Hindlimb muscle (tissue), 1 donor: ENCODE measurements at regions not wholly inside any gene's neighbourhood (a gene's known extent, or its start where the extent isn't known, plus 50 kb on each side); places are given as distances from the start of the nearest gene placed in this dataset.

ENCODE experiments used
- DNase-seq: peaks from one replicate; pipeline ENCODE4 v3.0.0-alpha.2; 2013

GRCh38 chr12:16415155-16415554 is 67.7 kb downstream of the MGST1 start:
- DNase-seq: no peak

GRCh38 chr12:16417058-16417457 is 69.6 kb downstream of the MGST1 start:
- no peak for DNase-seq

GRCh38 chr12:16421806-16422205 is 74.4 kb downstream of the MGST1 start:
- no peak for DNase-seq

- no peak for DNase-seq
Measured at GRCh38 chr12:16424531-16424930, 77.1 kb downstream of the MGST1 start.

GRCh38 chr12:16435875-16436554 is 88.6 kb downstream of the MGST1 start:
- DNase-seq: no peak

GRCh38 chr12:16437281-16437816 is 89.9 kb downstream of the MGST1 start:
- DNase-seq: no peak

- DNase-seq: no peak
Measured at GRCh38 chr12:16437926-16438325, 90.5 kb downstream of the MGST1 start.

GRCh38 chr12:16449459-16449858 is 102.0 kb downstream of the MGST1 start:
- no peak for DNase-seq

GRCh38 chr12:16453319-16453718 is 105.9 kb downstream of the MGST1 start:
- DNase-seq: no peak

- no peak for DNase-seq
Measured at GRCh38 chr12:16454481-16454880, 107.0 kb downstream of the MGST1 start.

- no peak for DNase-seq
Measured at GRCh38 chr12:16458521-16459078, 111.2 kb downstream of the MGST1 start.

GRCh38 chr12:16467272-16467671 is 119.8 kb downstream of the MGST1 start:
- DNase-seq: no peak

GRCh38 chr12:16472631-16473030 is 125.2 kb downstream of the MGST1 start:
- DNase-seq: peak; percentile 54

- DNase-seq: no peak
Measured at GRCh38 chr12:16473610-16474326, 126.3 kb downstream of the MGST1 start.

GRCh38 chr12:16474801-16475200 is 127.4 kb downstream of the MGST1 start:
- no peak for DNase-seq

GRCh38 chr12:16475521-16475920 is 128.1 kb downstream of the MGST1 start:
- DNase-seq: no peak

GRCh38 chr12:16482726-16483125 is 123.2 kb downstream of the LMO3 start:
- no peak for DNase-seq

GRCh38 chr12:16492240-16492639 is 113.7 kb downstream of the LMO3 start:
- no peak for DNase-seq

- no peak for DNase-seq
Measured at GRCh38 chr12:16492820-16493797, 112.9 kb downstream of the LMO3 start.

GRCh38 chr12:16495196-16495595 is 110.8 kb downstream of the LMO3 start:
- no peak for DNase-seq
